Liver (tissue), 8 donors: ENCODE measurements at regions not wholly inside any gene's neighbourhood (a gene's known extent, or its start where the extent isn't known, plus 50 kb on each side); places are given as distances from the start of the nearest gene placed in this dataset.

ENCODE experiments used
- DNase-seq: peaks from one replicate; pipeline ENCODE4 v3.0.0-alpha.2; 2017; ENCODE audit warnings: low spot score
- H3K27ac ChIP-seq, 2 donors: one replicate each; pipeline ENCODE4 v1.7.0; 2013; ENCODE audit warnings: inconsistent platforms in 2 of 2, low read length in 2 of 2, control low read depth in 1 of 2, low read depth in 1 of 2, mild to moderate bottlenecking in 1 of 2
- H3K27me3 ChIP-seq, 4 donors: one replicate each; pipeline versions ENCODE4 v1.6.1 to v1.7.0; 2013; ENCODE audit warnings: low read length in 3 of 4, inconsistent platforms in 1 of 4, mild to moderate bottlenecking in 1 of 4, moderate library complexity in 1 of 4; ENCODE audit not compliant: control insufficient read depth in 4 of 4, insufficient read depth in 4 of 4
- H3K36me3 ChIP-seq, 4 donors: one replicate each; pipeline versions ENCODE4 v1.6.1 to v1.7.0; 2013; ENCODE audit warnings: low read length in 3 of 4, mild to moderate bottlenecking in 3 of 4, low read depth in 1 of 4, moderate library complexity in 1 of 4; ENCODE audit not compliant: control insufficient read depth in 4 of 4, insufficient read depth in 3 of 4
- H3K4me1 ChIP-seq, 4 donors: one replicate each; pipeline versions ENCODE4 v1.6.1 to v1.7.0; 2013; ENCODE audit warnings: low read length in 3 of 4, mild to moderate bottlenecking in 3 of 4, moderate library complexity in 1 of 4; ENCODE audit not compliant: control insufficient read depth in 4 of 4, insufficient read depth in 4 of 4
- H3K4me3 ChIP-seq, 3 donors: one replicate each; pipeline versions ENCODE4 v1.6.1 to v1.7.0; 2013; ENCODE audit warnings: low read length in 3 of 3, control low read depth in 1 of 3, low read depth in 1 of 3, mild to moderate bottlenecking in 1 of 3
- H3K9ac ChIP-seq, 2 donors: one replicate each; pipeline ENCODE4 v1.7.0; 2013; ENCODE audit warnings: low read length in 2 of 2, mild to moderate bottlenecking in 2 of 2, moderate library complexity in 2 of 2, control low read depth in 1 of 2, low read depth in 1 of 2
- H3K9me3 ChIP-seq, 4 donors: one replicate each; pipeline versions ENCODE4 v1.6.1 to v1.7.0; 2013; ENCODE audit warnings: low read length in 3 of 4; ENCODE audit not compliant: control insufficient read depth in 4 of 4
- ATF3 ChIP-seq: IDR thresholded peaks from 2 replicates; pipeline ENCODE4 v1.6.1; 2016; ENCODE audit warnings: antibody characterized with exemption
- CTCF ChIP-seq: fragments of 150-350 bp; IDR thresholded peaks from 2 replicates; pipeline ENCODE4 v1.5.1; 2017; ENCODE audit warnings: improper control_type of control experiment, low read depth, low read length; ENCODE audit not compliant: missing input control
- EGR1 ChIP-seq, 2 donors: IDR thresholded peaks; 2 replicates each; pipeline ENCODE4 v1.6.1; 2016 to 2018; ENCODE audit warnings: antibody characterized with exemption in 2 of 2, low read depth in 2 of 2
- FOXA1 ChIP-seq: IDR thresholded peaks from 2 replicates; pipeline ENCODE4 v1.6.1; 2016; ENCODE audit warnings: antibody characterized with exemption
- FOXA2 ChIP-seq: IDR thresholded peaks from 2 replicates; pipeline ENCODE4 v1.6.1; 2016; ENCODE audit warnings: antibody characterized with exemption
- GABPA ChIP-seq, 2 donors: IDR thresholded peaks in 1 of 2; conservative IDR thresholded peaks in 1 of 2; 2 replicates each; pipeline ENCODE4 v1.6.1; 2016; ENCODE audit warnings: antibody characterized with exemption in 2 of 2, mild to moderate bottlenecking in 1 of 2, moderate library complexity in 1 of 2
- HNF4A ChIP-seq, 2 donors: conservative IDR thresholded peaks; 2 replicates each; pipeline ENCODE4 v1.6.1; 2016; ENCODE audit warnings: antibody characterized with exemption in 2 of 2, mild to moderate bottlenecking in 2 of 2
- HNF4G ChIP-seq: IDR thresholded peaks from 2 replicates; pipeline ENCODE4 v1.6.1; 2016; ENCODE audit warnings: antibody characterized with exemption
- JUND ChIP-seq, 2 donors: IDR thresholded peaks; 2 replicates each; pipeline ENCODE4 v1.6.1; 2016; ENCODE audit warnings: antibody characterized with exemption in 2 of 2
- MAX ChIP-seq: IDR thresholded peaks from 2 replicates; pipeline ENCODE4 v1.6.1; 2016; ENCODE audit warnings: antibody characterized with exemption
- NR2F2 ChIP-seq: IDR thresholded peaks from 2 replicates; pipeline ENCODE4 v1.6.1; 2016; ENCODE audit warnings: antibody characterized with exemption
- RAD21 ChIP-seq, 2 donors: IDR thresholded peaks; 2 replicates each; pipeline ENCODE4 v1.6.1; 2016; ENCODE audit warnings: antibody characterized with exemption in 2 of 2, mild to moderate bottlenecking in 2 of 2
- REST ChIP-seq: IDR thresholded peaks from 2 replicates; pipeline ENCODE4 v1.6.1; 2016; ENCODE audit warnings: antibody characterized with exemption, mild to moderate bottlenecking
- RXRA ChIP-seq, 2 donors: IDR thresholded peaks; 2 replicates each; pipeline ENCODE4 v1.6.1; 2017 to 2018; ENCODE audit warnings: antibody characterized with exemption in 2 of 2, mild to moderate bottlenecking in 1 of 2
- SP1 ChIP-seq: IDR thresholded peaks from 2 replicates; pipeline ENCODE4 v1.6.1; 2018; ENCODE audit warnings: antibody characterized with exemption, mild to moderate bottlenecking
- TAF1 ChIP-seq: conservative IDR thresholded peaks from 2 replicates; pipeline ENCODE4 v1.6.1; 2016; ENCODE audit warnings: antibody characterized with exemption, mild to moderate bottlenecking
- YY1 ChIP-seq: IDR thresholded peaks from 2 replicates; pipeline ENCODE4 v1.6.1; 2016; ENCODE audit warnings: antibody characterized with exemption, mild to moderate bottlenecking
- ZBTB33 ChIP-seq: IDR thresholded peaks from 2 replicates; pipeline ENCODE4 v1.6.1; 2016; ENCODE audit warnings: antibody characterized with exemption
- WGBS: extraction: QIAGEN DNeasy Blood & Tissue Kit; methylation state at CpG from one replicate; pipeline ENCODE4 v1.1.7; 2013; 5-methylcytosine and 5-hydroxymethylcytosine counted together
- donor health status: healthy.
- donor health status: healthy.
- donor health status: healthy.
- donor health status: healthy.
- donor health status: healthy.

- H3K36me3 ChIP-seq: no peaks in the 10 kb centered on the region
- DNase-seq: no peak
- H3K9ac ChIP-seq: no peak overlapping the region
- no peak overlapping the region for H3K4me3 ChIP-seq
- no peak for TF ChIP-seq SP1
- no peak for TF ChIP-seq EGR1 (IDR thresholded peaks at IDR 0.05; ENCODE audit: low read depth in 2 of 2)
- no peak for TF ChIP-seq YY1
- no peak for TF ChIP-seq HNF4A (conservative IDR thresholded peaks at IDR 0.05)
- TF ChIP-seq NR2F2: no peak
- TF ChIP-seq GABPA (IDR thresholded peaks at IDR 0.05 in 1 of 2, conservative IDR thresholded peaks at IDR 0.05 in 1 of 2): no peak
- no peak for TF ChIP-seq ATF3
- no peak for TF ChIP-seq CTCF
- TF ChIP-seq ZBTB33: no peak
- no peak for TF ChIP-seq TAF1
- TF ChIP-seq JUND (IDR thresholded peaks at IDR 0.05): no peak
- TF ChIP-seq FOXA1: no peak
- TF ChIP-seq RXRA (IDR thresholded peaks at IDR 0.05): no peak
- no peak for TF ChIP-seq HNF4G
- no peak for TF ChIP-seq FOXA2
- no peak for TF ChIP-seq MAX
- no peak for TF ChIP-seq RAD21 (IDR thresholded peaks at IDR 0.05)
- TF ChIP-seq REST: no peak
- peaks cover 0 to 3% (median 0%) of the 10 kb centered on the region in 4 donors for H3K9me3 ChIP-seq
- no peak overlapping the region for H3K27ac ChIP-seq
- H3K27me3 ChIP-seq: no peaks in the 10 kb centered on the region
- 83% methylated on average over 5 of the region's 5 CpGs for WGBS
- no peaks in the 10 kb centered on the region for H3K4me1 ChIP-seq
Measured at GRCh38 chr15:85988741-85989140, 90.9 kb upstream of the AGBL1 start.

- 93% methylated on average over 3 of the region's 3 CpGs for WGBS
- H3K4me3 ChIP-seq: no peak overlapping the region
- H3K27ac ChIP-seq: no peak overlapping the region
- no peak overlapping the region for H3K9ac ChIP-seq
- no peaks in the 10 kb centered on the region for H3K4me1 ChIP-seq
- no peaks in the 10 kb centered on the region for H3K36me3 ChIP-seq
- TF ChIP-seq RAD21 (IDR thresholded peaks at IDR 0.05) (no peak), REST (no peak), CTCF (no peak), TAF1 (no peak), YY1 (no peak), ATF3 (no peak), RXRA (IDR thresholded peaks at IDR 0.05) (no peak)
- no peak for DNase-seq
- peaks cover 0 to 8% (median 0%) of the 10 kb centered on the region in 4 donors for H3K9me3 ChIP-seq
- H3K27me3 ChIP-seq: no peaks in the 10 kb centered on the region
Measured at GRCh38 chr15:85992224-85992623, 87.4 kb upstream of the AGBL1 start.
